ENCODE measurements at regions not wholly inside any gene's neighbourhood (a gene's known extent, or its start where the extent isn't known, plus 50 kb on each side); places are given as distances from the start of the nearest gene placed in this dataset.

DNA sequence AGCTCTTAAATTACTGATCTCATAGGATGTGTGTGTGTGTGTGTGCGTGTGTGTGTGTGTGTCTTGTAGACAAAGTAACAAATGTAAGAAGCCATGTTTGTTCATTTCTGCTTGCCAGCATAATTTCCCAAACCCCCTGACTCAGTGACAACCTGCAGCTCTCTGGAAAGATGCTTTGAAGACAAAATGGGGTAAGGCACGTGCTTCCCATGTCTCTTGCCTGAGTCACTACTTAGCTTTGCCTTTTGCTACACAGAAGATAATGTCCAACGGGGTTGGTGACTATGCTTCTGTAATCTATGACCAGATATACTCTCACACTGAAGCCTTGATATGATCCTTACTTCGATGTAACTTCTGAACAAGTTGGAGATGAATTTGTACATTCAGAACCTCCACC lies 332.0 kb downstream of the SLC4A3 start:
- Mint-ChIP-seq H3K27ac (no peak overlapping the region), H3K27me3 (peaks cover 2% of the 10 kb centered on the region), H3K4me3 (no peak overlapping the region), H3K9me3 (peaks cover 3% of the 10 kb centered on the region), H3K36me3 (no peaks in the 10 kb centered on the region), H3K4me1 (no peaks in the 10 kb centered on the region)
- no peak for ATAC-seq (ENCODE audit: low read depth)
- no peak for DNase-seq (ENCODE audit: low spot score in 2 of 2)

GRCh38 chr2:219961947-219962498 lies 334.6 kb downstream of the SLC4A3 start:
- H3K27ac Mint-ChIP-seq, result no peak overlapping the region
- peaks cover 2% of the 10 kb centered on the region for H3K27me3 Mint-ChIP-seq
- no peaks in the 10 kb centered on the region for H3K4me1 Mint-ChIP-seq
- DNase-seq (ENCODE audit: low spot score in 2 of 2), result no peak
- peaks cover 1% of the 10 kb centered on the region for H3K9me3 Mint-ChIP-seq
- H3K36me3 Mint-ChIP-seq, result no peaks in the 10 kb centered on the region
- no peak for ATAC-seq (ENCODE audit: low read depth)
- H3K4me3 Mint-ChIP-seq, result no peak overlapping the region

- peaks cover 5% of the 10 kb centered on the region for H3K27me3 Mint-ChIP-seq
- H3K36me3 Mint-ChIP-seq, result no peaks in the 10 kb centered on the region
- H3K4me3 Mint-ChIP-seq, result no peak overlapping the region
- no peak overlapping the region for H3K27ac Mint-ChIP-seq
- DNase-seq (ENCODE audit: low spot score in 2 of 2), result no peak
- H3K9me3 Mint-ChIP-seq, result peaks cover 2% of the 10 kb centered on the region
- H3K4me1 Mint-ChIP-seq, result no peaks in the 10 kb centered on the region
- no peak for ATAC-seq (ENCODE audit: low read depth)
Measured at GRCh38 chr2:219962801-219963200, 335.4 kb downstream of the SLC4A3 start.

DNA sequence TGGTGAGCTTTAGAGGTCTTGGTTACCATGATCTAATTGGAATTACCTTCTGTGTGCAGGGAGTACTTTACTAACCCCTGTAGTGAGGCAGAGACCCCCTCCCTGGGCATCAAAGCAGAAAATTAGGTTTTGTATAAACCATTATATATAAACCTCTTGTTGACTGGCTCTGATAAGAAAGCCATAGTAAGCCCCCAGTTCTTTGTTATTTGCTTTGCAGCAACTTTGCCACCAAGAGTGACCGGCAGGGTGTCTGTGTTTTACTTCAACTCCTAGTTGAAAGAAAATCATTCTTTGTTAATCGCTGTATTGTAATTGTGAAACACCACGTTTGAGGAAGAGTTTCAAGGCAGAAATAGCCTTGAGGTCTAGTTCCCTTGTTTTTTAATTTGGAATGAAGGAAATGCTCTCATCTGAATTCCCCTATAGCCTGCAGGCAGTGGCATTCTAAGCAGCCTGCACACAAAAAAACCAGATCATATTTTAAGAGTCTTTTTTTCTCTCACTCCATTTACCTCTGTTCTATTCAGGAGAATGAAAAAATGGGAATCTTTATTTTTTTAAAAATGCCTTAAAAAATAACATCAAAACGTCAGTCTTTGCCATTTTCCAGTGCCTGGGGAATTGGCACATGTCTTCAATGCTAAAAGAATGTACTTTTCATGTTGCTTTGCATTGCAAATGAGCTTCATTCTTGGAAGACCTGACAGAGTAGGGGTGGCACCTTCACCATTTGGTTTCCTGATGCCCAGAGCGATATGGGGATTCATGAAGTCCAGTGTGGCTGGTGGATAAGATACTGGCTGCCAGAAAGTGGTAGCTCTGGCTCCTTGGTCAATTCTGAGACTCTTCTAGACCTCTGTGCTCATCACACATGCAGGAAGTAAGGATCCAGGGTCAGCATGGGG lies 338.1 kb downstream of the SLC4A3 start:
- Mint-ChIP-seq H3K27ac (no peak overlapping the region), H3K36me3 (no peaks in the 10 kb centered on the region), H3K4me1 (no peaks in the 10 kb centered on the region), H3K9me3 (peaks cover 4% of the 10 kb centered on the region), H3K4me3 (no peak overlapping the region), H3K27me3 (peaks cover 4% of the 10 kb centered on the region)
- DNase-seq (ENCODE audit: low spot score in 2 of 2), result no peak
- ATAC-seq (ENCODE audit: low read depth), result no peak

DNA sequence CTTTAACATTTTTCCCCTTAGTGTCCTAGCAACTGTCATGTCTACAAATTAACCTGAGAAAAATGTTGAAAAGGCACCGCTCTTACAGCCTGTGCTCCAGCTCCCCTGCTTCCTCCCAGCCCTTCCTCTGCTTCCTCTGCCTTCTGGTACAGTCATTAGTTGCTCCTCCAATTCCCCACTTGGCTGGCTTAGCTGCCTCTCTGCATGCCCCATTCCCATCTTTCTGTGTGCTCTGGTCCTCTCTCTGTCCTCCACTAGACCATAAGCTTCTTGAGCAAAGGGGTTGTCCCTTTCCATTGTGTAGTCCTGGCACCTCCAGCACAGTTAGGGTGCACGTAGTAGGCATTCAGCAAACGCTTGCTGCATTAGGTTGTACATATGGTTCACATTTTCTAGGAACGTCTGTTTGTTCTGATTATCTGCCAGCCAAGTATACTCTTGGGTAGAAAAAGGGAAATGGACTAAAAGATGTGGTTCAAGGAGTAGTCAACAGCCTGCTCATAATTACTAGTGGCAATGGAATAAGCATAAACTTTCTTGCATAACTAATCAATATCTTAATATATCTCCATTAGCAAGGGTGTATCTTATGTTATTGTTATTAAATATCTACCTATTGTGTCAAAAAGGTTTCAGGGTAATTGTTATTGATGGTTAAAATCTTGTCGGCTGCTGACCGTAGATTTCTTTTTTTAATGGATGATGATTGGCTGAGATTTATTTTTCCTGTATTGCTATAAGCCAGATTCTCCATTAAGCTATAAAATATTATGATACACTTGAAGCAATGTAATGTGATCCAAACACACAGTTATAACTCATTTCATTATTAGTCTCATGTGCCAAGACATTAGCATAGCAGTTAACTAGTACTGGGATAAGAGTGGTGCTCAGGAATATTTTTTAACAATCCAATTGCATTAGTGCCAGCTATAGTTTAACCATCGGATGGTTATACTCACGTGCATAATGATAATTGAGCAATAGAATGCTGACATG lies 340.1 kb downstream of the SLC4A3 start:
- ATAC-seq (ENCODE audit: low read depth) (no peak), DNase-seq (ENCODE audit: low spot score in 2 of 2) (no peak)
- Mint-ChIP-seq H3K36me3 (no peaks in the 10 kb centered on the region), H3K9me3 (peaks cover 4% of the 10 kb centered on the region), H3K27ac (no peak overlapping the region), H3K4me3 (no peak overlapping the region), H3K27me3 (peaks cover 4% of the 10 kb centered on the region), H3K4me1 (no peaks in the 10 kb centered on the region)

GRCh38 chr2:219968685-219969345 lies 341.4 kb downstream of the SLC4A3 start:
- no peak for DNase-seq (ENCODE audit: low spot score in 2 of 2)
- peaks cover 4% of the 10 kb centered on the region for H3K9me3 Mint-ChIP-seq

GRCh38 chr2:219969508-219969907 lies 342.1 kb downstream of the SLC4A3 start:
- Mint-ChIP-seq H3K9me3 (peaks cover 6% of the 10 kb centered on the region), H3K4me3 (no peak overlapping the region), H3K27ac (no peak overlapping the region), H3K4me1 (no peaks in the 10 kb centered on the region), H3K36me3 (no peaks in the 10 kb centered on the region), H3K27me3 (peaks cover 4% of the 10 kb centered on the region)
- ATAC-seq (ENCODE audit: low read depth) (no peak), DNase-seq (ENCODE audit: low spot score in 2 of 2) (no peak)

More at GRCh38 chr2:219968685-219969345, 341.4 kb downstream of the SLC4A3 start:
- H3K4me1 Mint-ChIP-seq, result no peaks in the 10 kb centered on the region
- peaks cover 4% of the 10 kb centered on the region for H3K27me3 Mint-ChIP-seq
- H3K36me3 Mint-ChIP-seq, result no peaks in the 10 kb centered on the region
- H3K4me3 Mint-ChIP-seq, result no peak overlapping the region
- no peak overlapping the region for H3K27ac Mint-ChIP-seq
- no peak for ATAC-seq (ENCODE audit: low read depth)

DNA sequence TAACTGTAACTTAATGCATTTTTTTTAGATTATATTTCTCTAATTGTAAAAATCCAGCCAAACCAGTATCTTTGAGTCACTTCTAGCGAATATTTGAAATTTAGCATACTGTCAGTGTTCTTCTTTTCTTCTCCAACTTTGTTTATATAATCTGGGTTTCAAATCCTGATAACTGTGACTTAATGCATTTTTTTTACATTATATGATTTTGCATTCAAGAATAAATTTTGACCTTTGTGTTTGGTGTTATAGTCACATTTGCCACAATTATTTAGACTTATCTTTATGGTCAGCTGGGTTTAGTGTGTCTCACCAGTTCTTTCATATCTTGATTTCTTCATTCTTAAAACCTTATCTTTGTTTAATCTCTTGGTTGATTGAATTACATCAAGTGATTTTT lies 345.7 kb downstream of the SLC4A3 start:
- Mint-ChIP-seq H3K4me3 (no peak overlapping the region), H3K27me3 (no peaks in the 10 kb centered on the region), H3K27ac (no peak overlapping the region), H3K36me3 (no peaks in the 10 kb centered on the region), H3K4me1 (no peaks in the 10 kb centered on the region), H3K9me3 (peaks cover 4% of the 10 kb centered on the region)
- DNase-seq (ENCODE audit: low spot score in 2 of 2) (no peak), ATAC-seq (ENCODE audit: low read depth) (no peak)

- no peak for DNase-seq (ENCODE audit: low spot score in 2 of 2)
- Mint-ChIP-seq H3K9me3 (peaks cover 1% of the 10 kb centered on the region), H3K36me3 (no peaks in the 10 kb centered on the region), H3K4me3 (no peak overlapping the region), H3K4me1 (no peaks in the 10 kb centered on the region), H3K27me3 (no peaks in the 10 kb centered on the region), H3K27ac (no peak overlapping the region)
- ATAC-seq (ENCODE audit: low read depth), result no peak
Measured at GRCh38 chr2:219976871-219977270, 349.4 kb downstream of the SLC4A3 start.

- H3K36me3 Mint-ChIP-seq, result no peaks in the 10 kb centered on the region
- no peaks in the 10 kb centered on the region for H3K4me1 Mint-ChIP-seq
- H3K27me3 Mint-ChIP-seq, result peaks cover 1% of the 10 kb centered on the region
- no peaks in the 10 kb centered on the region for H3K9me3 Mint-ChIP-seq
- no peak overlapping the region for H3K4me3 Mint-ChIP-seq
- DNase-seq (ENCODE audit: low spot score in 2 of 2) (no peak), ATAC-seq (ENCODE audit: low read depth) (no peak)
- H3K27ac Mint-ChIP-seq, result no peak overlapping the region
Measured at GRCh38 chr2:219980638-219981037, 353.2 kb downstream of the SLC4A3 start.

DNA sequence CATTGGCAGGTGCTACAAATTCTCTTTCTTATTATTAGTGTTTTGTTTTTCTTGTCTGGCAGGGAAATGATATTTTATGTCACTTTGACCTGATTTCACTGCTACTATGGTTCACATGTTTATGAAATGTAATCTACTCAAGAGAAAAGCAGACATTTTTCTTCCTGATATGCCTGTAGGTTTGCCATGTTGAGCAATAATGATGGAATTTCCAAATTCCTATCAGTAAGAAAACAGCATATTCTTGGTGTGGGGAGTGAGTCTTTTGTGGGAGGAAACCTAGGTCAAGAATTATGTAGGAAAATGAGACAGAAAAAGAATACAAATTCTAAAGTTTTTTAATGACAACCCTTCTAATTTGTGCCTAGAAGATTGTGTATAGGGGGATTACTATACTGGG lies 356.4 kb downstream of the SLC4A3 start:
- no peaks in the 10 kb centered on the region for H3K4me1 Mint-ChIP-seq
- H3K9me3 Mint-ChIP-seq, result no peaks in the 10 kb centered on the region
- H3K27me3 Mint-ChIP-seq, result peaks cover 1% of the 10 kb centered on the region
- DNase-seq (ENCODE audit: low spot score in 2 of 2) (no peak), ATAC-seq (ENCODE audit: low read depth) (no peak)
- no peaks in the 10 kb centered on the region for H3K36me3 Mint-ChIP-seq
- H3K4me3 Mint-ChIP-seq, result no peak overlapping the region
- H3K27ac Mint-ChIP-seq, result no peak overlapping the region

GRCh38 chr2:219985017-219985416 lies 357.6 kb downstream of the SLC4A3 start:
- DNase-seq (ENCODE audit: low spot score in 2 of 2) (no peak), ATAC-seq (ENCODE audit: low read depth) (no peak)
- Mint-ChIP-seq H3K9me3 (no peaks in the 10 kb centered on the region), H3K36me3 (no peaks in the 10 kb centered on the region), H3K27ac (no peak overlapping the region), H3K4me1 (no peaks in the 10 kb centered on the region), H3K27me3 (peaks cover 1% of the 10 kb centered on the region), H3K4me3 (no peak overlapping the region)

DNA sequence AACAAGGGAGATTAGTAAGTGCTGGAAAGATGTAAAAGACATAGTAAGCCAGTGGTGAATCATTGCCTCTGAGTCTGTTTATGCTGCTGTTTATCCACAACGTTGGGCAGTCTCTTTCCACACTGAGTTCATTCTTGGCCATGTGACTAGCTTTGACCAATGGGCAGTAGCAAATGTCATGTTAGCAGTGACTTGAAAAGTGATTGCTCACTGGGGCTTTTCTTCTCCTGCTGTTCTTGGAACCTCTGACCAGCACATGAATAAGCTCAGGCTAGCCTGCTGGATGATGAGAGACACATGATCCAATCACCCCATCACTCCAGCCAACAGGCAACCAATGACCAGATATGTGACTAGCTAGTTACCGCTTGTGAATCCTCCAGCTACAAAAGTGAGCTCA lies 360.4 kb downstream of the SLC4A3 start:
- DNase-seq (ENCODE audit: low spot score in 2 of 2) (no peak), ATAC-seq (ENCODE audit: low read depth) (no peak)
- Mint-ChIP-seq H3K4me3 (no peak overlapping the region), H3K4me1 (no peaks in the 10 kb centered on the region), H3K27me3 (no peaks in the 10 kb centered on the region), H3K27ac (no peak overlapping the region), H3K36me3 (no peaks in the 10 kb centered on the region), H3K9me3 (peaks cover 2% of the 10 kb centered on the region)

Measured in memory B cell (primary cell).